ENCODE measurements at regions not wholly inside any gene's neighbourhood (a gene's known extent, or its start where the extent isn't known, plus 50 kb on each side); places are given as distances from the start of the nearest gene placed in this dataset. TPM values are rescaled to one million over a fixed set of nuclear protein-coding genes. Genes with fewer than 3 reads are reported as not detected.

- POLR2A ChIA-PET: interaction anchor here (0.6 kb wide), 1 partner anchor 1413 kb away, joined by 3 read pairs; no protein-coding TSS in a partner anchor
- no peaks in the 10 kb centered on the region for H3K36me3 ChIP-seq (ENCODE audit: control insufficient read depth, insufficient read depth, low read length)
- no peaks in the 10 kb centered on the region for H3K27me3 ChIP-seq (ENCODE audit: control insufficient read depth, insufficient read depth, low read length)
- CTCF ChIA-PET: interaction anchor here (1.2 to 1.3 kb wide), 2 partner anchors 11 to 59 kb away, joined by 3 read pairs; no protein-coding TSS in a partner anchor
- H3K4me3 ChIP-seq (ENCODE audit: low read depth, low read length): no peak overlapping the region
- DNase-seq (ENCODE audit: low read depth): no peak
- TF ChIP-seq CTCF (IDR thresholded peaks at IDR 0.05; ENCODE audit: insufficient read depth, low read depth, low read length): no peak
Measured at GRCh38 chr5:157914151-157914788, 55.3 kb upstream of the CLINT1 start.

- no peak overlapping the region for H3K4me3 ChIP-seq (ENCODE audit: low read depth, low read length)
- no peaks in the 10 kb centered on the region for H3K27me3 ChIP-seq (ENCODE audit: control insufficient read depth, insufficient read depth, low read length)
- ChIA-PET POLR2A (interaction anchor here (0.6 kb wide), 1 partner anchor 1414 kb away, joined by 3 read pairs; no protein-coding TSS in a partner anchor), CTCF (interaction anchor here (1.2 to 1.3 kb wide), 2 partner anchors 10 to 58 kb away, joined by 3 read pairs; no protein-coding TSS in a partner anchor)
- no peak for DNase-seq (ENCODE audit: low read depth)
- TF ChIP-seq CTCF (IDR thresholded peaks at IDR 0.05; ENCODE audit: insufficient read depth, low read depth, low read length): no peak
- no peaks in the 10 kb centered on the region for H3K36me3 ChIP-seq (ENCODE audit: control insufficient read depth, insufficient read depth, low read length)
Measured at GRCh38 chr5:157913575-157913974, 54.6 kb upstream of the CLINT1 start.

GRCh38 chr5:157912621-157913325, 53.8 kb upstream of the CLINT1 start:
- Histone ChIP-seq H3K36me3 (ENCODE audit: control insufficient read depth, insufficient read depth, low read length) (no peaks in the 10 kb centered on the region), H3K27me3 (ENCODE audit: control insufficient read depth, insufficient read depth, low read length) (no peaks in the 10 kb centered on the region), H3K4me3 (ENCODE audit: low read depth, low read length) (no peak overlapping the region)
- no peak for TF ChIP-seq CTCF (IDR thresholded peaks at IDR 0.05; ENCODE audit: insufficient read depth, low read depth, low read length)
- no peak for DNase-seq (ENCODE audit: low read depth)
- CTCF ChIA-PET: no interaction called here
- POLR2A ChIA-PET: no interaction called here

- DNase-seq (ENCODE audit: low read depth): no peak
- Histone ChIP-seq H3K4me3 (ENCODE audit: low read depth, low read length) (no peak overlapping the region), H3K36me3 (ENCODE audit: control insufficient read depth, insufficient read depth, low read length) (no peaks in the 10 kb centered on the region), H3K27me3 (ENCODE audit: control insufficient read depth, insufficient read depth, low read length) (no peaks in the 10 kb centered on the region)
- TF ChIP-seq CTCF (IDR thresholded peaks at IDR 0.05; ENCODE audit: insufficient read depth, low read depth, low read length): no peak
- ChIA-PET POLR2A (no interaction called here), CTCF (no interaction called here)
Measured at GRCh38 chr5:157911568-157911967, 52.6 kb upstream of the CLINT1 start.

Small RNAs in the stretch of these regions (small RNA-seq; reads per million reads assigned to genes)
- not detected for gene AC091979.2 (ENCODE audit: insufficient read length, low read depth, low replicate concordance)
- gene RNU2-48P (ENCODE audit: insufficient read length, low read depth, low replicate concordance): not detected
